NCI-H146 treated with DMSO at 0.1 percent for 48 hours (cell line): ENCODE measurements at regions not wholly inside any gene's neighbourhood (a gene's known extent, or its start where the extent isn't known, plus 50 kb on each side); places are given as distances from the start of the nearest gene placed in this dataset.

Experiments
- DNase-seq: peaks from one replicate; lab custom pipeline; 2025; ENCODE audit not compliant: unreplicated experiment; lab: John Stamatoyannopoulos, UW

GRCh38 chr10:61100887-61101286 is 156.9 kb upstream of the RHOBTB1 start:
- DNase-seq = no peak

DNA sequence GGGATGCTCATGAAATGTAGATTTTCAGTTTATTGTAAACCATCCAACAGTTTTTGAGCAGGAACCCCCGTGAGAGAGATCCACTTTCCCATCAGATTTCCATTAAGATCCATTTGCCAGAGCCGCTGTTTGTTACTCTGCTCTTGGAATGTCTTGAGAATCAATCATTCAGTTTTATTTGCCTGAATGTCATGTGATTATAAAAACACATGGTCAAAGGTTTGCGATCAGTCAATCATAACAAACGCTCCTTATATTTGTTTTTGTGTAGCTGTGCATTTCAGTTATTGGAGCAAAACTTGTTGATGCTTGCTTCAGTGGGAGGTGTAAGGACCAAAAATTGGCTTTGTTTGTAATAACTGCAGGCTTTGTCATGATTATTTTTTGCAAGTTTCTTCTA is 155.8 kb upstream of the RHOBTB1 start:
- DNase-seq = no peak

GRCh38 chr10:61098966-61099365 is 155.0 kb upstream of the RHOBTB1 start:
- DNase-seq = no peak

DNA sequence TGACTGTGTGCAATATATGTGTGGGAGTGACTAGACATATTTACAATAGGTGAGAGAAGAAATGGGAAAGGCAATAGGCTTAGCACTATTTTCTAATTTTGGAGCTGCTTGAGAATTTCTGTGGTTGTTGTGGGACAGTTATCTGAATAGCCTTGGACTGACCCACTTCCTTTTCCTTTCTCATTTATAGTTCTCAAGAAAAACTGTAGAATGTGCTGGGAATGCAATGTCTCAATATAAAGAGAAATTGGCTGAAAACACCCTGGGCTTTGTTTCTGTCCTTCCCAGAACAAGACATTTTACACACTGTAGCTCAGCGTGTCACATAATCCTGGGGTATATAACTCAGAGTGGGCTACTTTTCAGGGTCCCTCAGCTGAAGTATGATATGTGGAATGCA is 153.0 kb upstream of the RHOBTB1 start:
- DNase-seq = no peak

DNA sequence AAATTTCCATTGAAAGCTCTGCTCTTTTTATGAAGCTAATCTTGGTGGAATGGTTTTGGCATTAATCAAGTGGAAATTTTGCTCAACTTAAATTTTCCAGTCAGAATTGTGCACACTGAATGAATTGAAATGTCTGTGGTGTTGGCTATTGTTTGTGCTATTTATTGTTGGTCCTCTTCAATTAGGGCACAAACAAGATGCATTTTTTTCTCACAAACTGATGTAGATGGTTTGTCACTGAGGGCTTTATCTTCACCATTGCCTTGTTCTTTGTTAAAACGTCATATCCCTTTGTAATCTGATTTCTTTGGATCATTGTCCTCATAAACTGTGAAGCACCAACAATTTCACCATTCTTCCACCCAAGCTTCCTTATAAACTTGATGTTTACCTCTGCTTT is 152.1 kb upstream of the RHOBTB1 start:
- no peak for DNase-seq

DNA sequence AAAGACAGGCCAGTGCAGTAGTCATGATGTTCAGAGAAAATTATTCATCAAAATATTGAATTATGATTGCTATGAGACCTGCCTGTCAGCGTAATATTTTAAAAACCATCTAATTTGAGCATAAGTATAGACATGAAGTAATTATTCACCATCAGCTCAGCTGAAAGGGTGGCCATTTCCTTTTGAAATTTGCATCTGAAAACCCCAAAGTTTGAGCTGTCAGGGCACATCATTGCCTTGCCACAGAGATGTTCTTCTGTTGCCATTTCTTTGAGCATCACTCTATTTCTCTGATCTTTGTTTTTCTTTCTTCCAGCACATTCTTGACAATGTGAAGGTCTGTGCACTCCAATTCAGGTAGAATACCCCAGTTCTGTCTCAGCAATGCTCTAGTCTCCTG is 147.5 kb upstream of the RHOBTB1 start:
- DNase-seq = no peak

- DNase-seq = no peak
These were observed 145.3 kb upstream of the RHOBTB1 start for GRCh38 chr10:61089251-61089650.

DNA sequence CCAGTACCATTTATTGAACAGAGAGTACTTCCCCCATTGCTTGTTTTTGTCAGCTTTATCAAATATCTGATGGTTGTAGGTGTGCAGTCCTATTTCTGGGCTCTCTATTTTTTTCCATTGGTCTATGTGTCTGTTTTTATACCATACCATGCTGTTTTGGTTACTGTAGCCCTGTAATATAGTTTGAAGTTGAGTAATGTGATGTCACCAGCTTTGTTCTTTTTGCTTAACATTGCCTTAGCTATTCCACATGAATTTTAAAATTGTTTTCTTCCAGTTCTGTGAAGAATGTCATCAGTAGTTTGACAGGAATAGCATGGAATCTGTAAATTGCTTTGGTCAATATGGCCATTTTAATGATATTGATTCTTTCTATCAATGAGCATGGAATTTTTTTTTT is 140.5 kb upstream of the RHOBTB1 start:
- DNase-seq = no peak

- no peak for DNase-seq
These were observed 137.3 kb upstream of the RHOBTB1 start for GRCh38 chr10:61081301-61081700.

- no peak for DNase-seq
These were observed 134.7 kb upstream of the RHOBTB1 start for GRCh38 chr10:61078542-61079275.

- DNase-seq = no peak
These were observed 132.7 kb upstream of the RHOBTB1 start for GRCh38 chr10:61076572-61077114.

- DNase-seq = no peak
These were observed 129.4 kb upstream of the RHOBTB1 start for GRCh38 chr10:61073391-61073790.

GRCh38 chr10:61071580-61071979 is 127.6 kb upstream of the RHOBTB1 start:
- peak; percentile 85 for DNase-seq

GRCh38 chr10:61068471-61068870 is 124.5 kb upstream of the RHOBTB1 start:
- no peak for DNase-seq

GRCh38 chr10:61067671-61068336 is 123.8 kb upstream of the RHOBTB1 start:
- no peak for DNase-seq

DNA sequence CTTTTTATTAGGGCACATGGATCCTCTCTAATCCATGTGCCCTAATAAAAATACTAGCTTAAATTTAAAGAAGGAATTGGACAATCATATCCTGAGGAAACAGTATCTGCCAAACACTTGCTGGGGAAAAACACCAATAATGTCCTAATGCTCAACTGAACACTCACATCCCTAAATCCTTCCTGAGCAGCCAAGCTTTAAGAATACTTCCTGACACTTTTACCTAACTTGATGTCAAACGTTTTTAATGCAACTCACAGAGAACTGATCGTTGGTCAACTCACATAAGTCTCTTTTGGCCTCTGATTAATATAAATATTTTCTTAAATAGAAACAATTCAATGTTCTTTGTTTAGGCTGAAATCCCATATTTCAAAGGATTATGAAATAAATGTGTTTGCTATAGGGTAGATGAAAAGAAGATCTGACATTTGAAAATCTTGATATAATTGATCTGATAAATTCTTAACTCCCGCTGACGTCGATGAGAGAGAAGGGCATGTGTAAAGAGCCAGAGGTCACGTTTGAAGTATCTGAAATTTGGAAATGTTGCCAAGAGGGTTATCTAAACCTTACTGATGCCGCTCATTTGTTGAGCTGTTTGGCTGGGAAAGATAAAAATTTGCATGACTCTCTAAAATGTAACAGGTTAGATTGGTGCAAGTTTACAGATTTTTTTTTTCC is 122.8 kb upstream of the RHOBTB1 start:
- DNase-seq = no peak

DNA sequence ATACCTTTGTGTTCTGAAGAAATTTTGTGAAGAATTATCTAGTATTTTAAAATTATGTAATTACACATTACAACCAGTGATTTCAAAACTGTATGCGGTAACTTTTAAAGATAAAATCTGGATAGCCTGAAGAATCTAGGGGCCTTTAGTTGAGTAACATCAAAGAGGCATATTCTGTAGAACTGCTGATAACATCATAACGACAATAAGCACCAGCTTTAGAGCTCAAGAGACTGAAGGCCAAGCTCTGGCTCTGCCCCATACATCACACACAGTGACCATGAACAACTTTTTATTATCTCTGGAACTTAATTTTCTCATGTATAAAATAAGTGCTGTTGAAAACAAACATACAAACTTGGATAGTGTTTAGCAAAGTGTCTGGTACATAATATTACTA is 121.1 kb upstream of the RHOBTB1 start:
- DNase-seq = no peak

- no peak for DNase-seq
These were observed 120.4 kb upstream of the RHOBTB1 start for GRCh38 chr10:61064356-61064755.

DNA sequence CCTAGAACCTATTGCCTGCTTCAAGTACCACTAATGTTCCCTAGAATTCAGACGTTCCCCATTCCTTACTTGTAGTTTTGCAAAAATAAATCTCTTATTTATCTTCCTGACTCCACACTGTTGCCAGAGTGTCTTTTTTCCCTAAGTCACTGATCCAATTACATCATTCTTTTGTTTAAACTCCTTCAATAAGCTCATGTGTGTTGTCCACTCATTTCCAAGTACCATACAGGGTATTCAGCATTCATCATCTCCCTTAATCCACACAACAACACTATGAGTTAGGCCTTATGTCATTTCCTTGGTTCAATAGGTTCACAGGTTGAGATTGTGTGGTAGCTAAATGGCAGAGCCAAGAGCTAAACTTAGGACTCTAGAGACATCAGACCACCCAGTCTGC is 119.9 kb upstream of the RHOBTB1 start:
- no peak for DNase-seq

- DNase-seq = no peak
These were observed 119.0 kb upstream of the RHOBTB1 start for GRCh38 chr10:61063034-61063433.

GRCh38 chr10:61061923-61062504 is 118.0 kb upstream of the RHOBTB1 start:
- no peak for DNase-seq

DNA sequence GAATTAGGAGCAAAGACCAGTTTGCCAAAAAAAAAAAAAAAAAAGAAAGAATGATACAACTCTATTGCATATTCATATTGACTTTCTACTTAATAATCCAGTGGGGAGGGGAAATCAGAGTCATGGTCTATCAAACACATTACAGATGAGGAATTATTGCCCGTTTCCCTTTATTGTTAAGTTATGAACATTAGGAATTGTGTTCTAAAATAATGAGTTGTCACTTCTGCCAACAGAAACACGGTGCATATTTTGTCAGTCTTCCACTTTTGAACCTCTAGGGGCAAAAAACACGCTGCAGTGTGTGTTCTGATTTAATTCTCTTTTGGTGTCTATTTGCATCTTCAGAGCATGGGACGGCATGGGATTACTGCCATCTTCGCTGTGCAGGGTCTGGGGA is 115.7 kb upstream of the RHOBTB1 start:
- no peak for DNase-seq
